Head of caudate nucleus (tissue), 42 donors: ENCODE measurements at regions not wholly inside any gene's neighbourhood (a gene's known extent, or its start where the extent isn't known, plus 50 kb on each side); places are given as distances from the start of the nearest gene placed in this dataset.

Source experiments
- DNase-seq, 42 donors: peaks; one replicate each; pipeline versions ENCODE4 v3.0.0 to v3.0.0-alpha.2; 2020 to 2021; ENCODE audit warnings: mixed read lengths in 7 of 42
- intact Hi-C: fragments of 100-400 bp; cut with DNase I; formaldehyde crosslinking; loops from one replicate; pipeline ENCODE4 v1.15.0; 2022

DNA sequence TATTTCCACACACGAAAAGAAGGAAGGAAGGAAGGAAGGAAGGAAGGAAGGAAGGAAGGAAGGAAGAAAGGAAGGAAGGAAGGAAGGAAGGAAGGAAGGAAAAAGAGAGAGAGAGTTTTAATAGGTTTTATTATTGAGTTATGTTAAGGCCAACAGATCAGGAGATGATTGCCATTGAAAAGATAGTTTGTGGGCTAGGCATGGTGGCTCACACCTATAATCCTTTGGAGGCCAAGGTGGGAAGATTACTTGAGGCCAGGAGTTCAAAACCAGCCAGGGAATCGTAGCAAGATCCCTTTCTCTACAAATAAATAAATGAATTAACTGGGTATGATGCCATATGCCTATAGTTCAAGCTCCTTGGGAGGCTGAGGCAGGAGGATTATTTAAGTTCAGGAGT, 877.2 kb downstream of the TLE4 start:
- DNase-seq = no peak
- intact Hi-C loops = no loop called here

DNA sequence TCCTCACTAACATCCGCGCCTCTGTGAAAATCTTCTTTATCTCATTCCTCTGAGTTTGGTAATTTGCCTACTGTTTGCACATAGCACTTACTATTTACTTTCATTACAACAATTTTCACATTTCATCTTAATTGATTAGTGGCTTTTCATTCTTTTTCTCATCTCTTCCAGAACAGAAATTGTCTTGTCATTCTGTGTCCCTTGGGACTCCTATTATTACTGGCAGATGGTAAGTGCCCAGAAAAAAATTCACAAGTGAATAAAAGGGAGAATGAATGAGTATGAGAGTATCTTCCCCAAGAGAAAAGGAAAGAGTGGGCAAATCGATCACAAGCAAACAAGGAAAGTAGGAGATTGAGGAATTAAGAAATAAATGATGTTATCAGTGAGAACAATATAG, 876.1 kb downstream of the TLE4 start:
- intact Hi-C loops = no loop called here

DNA sequence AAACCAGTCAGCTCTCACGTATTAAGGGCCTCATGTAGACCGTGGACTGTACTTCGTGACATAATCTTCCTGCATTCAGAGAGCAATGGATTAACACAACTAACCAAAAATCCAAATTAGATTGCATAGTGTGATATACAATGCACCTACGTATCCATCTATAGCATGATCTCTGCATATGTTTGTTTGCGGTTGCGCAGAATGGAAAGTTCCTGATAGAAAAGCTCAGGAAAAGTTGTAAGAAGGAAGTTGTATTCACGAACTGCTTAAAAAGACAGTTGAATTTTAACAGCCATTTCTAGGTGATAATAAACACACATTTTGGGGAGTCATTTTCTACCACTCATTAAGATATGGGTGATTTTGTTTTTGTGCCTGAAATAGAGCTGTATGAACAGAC, 869.0 kb downstream of the TLE4 start:
- no peak for DNase-seq
- intact Hi-C loops = no loop called here

More for the DNA sequence above, 876.1 kb downstream of the TLE4 start:
- no peak for DNase-seq

DNA sequence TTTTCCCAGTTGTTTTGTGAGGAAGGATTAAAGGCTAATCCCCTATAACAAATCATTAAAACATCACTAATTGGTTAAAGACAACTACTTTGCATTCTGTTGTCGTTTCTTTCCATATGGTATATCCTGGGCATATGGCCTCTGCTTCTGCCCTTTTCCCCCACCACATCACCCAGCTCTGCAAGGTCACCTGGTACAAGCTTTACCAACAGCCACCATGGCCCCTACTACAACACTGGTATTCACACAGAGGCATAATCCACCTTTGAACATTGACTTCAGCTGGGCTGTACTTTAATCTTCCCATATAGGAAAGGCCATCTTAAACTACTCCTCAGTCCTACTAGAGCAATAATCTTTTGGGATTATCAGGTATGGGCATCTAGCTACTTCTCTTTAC, 866.1 kb downstream of the TLE4 start:
- intact Hi-C loops = no loop called here

DNA sequence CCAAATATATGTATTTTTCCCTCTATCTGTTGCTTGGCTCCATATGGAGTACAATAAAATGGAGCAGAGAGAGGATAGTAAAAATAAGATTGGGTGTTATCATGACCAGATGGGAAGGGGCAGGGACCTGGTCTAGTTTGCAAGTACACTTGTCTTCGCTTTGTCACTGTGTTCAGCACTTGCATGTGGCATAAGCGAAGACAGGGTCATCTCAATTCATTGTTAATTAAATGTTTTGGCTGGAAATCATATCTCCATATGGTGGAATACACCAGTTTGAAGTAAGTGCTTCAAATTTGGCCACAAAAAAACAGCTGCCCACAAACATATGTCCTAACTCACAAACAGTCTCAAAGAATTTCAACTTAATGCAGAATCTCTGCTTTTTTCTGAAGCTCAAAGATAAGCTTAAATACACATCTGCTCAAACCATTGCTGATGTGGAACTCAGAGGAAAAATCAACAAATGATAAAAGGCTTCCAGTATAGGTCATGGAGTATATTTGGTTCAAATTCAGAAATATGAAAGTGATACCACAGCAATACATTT, 865.4 kb downstream of the TLE4 start:
- intact Hi-C loops = no loop called here
- no peak for DNase-seq

More for the DNA sequence above, 866.1 kb downstream of the TLE4 start:
- no peak for DNase-seq

DNA sequence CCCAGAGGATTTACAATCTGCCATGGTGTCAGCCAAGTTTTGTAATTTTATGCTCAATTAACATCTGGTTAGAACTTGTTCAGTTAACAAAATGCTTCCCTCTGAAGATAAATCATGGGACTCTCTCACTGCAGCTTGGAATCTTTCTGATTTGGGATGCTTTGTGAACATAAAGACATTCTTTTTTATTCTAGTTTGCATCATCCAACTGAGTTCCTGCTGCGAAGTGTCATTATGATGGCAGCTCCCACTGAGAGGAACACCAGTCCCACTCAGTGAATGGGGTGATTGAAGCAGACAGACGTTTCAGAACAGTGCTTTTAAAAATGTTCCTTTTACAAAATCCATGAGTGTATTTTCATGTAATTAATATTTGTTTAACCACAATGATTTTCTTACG, 863.8 kb downstream of the TLE4 start:
- DNase-seq = peak in 26 of 42 donors; percentile 1 to 69 (median 26)
- intact Hi-C loops = no loop called here

DNA sequence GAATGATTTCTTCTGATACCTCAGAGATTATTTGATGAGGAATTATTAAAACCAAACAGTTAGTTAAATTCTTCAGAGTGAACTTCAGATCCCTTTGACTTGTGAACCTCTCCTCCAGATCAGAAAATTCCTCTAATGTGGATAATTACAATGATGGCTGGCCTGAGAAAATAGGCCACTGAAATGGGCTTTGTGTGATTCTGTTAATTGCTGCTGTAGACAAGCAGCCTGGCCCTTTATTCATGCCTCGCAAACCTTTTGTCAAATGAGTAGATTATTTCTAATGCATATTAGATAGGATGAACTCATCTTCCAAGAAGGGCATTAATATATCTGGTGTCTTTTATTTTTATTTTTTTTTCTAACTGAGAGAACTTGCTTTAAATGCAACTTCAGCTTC, 855.2 kb downstream of the TLE4 start:
- intact Hi-C loops = no loop called here
- no peak for DNase-seq

DNA sequence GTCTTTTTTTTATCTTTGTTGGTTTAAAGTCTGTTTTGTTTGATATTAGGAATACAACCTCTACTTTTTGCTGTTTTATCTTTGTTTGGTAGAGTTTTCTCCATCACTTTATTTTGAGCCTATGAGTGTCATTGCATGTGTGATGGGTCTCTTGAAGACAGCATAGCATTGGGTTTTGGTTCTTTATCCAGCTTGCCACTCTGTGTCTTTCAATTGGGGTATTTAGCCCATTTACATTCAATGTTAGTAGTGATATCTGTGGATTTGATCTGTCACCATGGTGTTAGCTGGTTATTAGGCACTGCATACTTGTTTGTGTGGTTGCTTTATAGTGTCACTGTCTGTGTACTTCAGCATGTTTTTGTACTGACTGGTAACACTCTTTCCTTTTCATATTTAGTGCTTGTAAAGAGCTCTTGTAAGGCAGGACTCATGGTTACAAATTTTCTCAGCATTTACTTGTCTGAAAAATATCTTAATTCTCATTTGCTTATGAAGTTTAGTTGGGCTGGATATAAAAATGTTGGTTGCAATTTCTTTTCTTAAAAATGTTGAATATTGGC, 845.5 kb downstream of the TLE4 start:
- intact Hi-C loops = no loop called here
- DNase-seq = no peak

DNA sequence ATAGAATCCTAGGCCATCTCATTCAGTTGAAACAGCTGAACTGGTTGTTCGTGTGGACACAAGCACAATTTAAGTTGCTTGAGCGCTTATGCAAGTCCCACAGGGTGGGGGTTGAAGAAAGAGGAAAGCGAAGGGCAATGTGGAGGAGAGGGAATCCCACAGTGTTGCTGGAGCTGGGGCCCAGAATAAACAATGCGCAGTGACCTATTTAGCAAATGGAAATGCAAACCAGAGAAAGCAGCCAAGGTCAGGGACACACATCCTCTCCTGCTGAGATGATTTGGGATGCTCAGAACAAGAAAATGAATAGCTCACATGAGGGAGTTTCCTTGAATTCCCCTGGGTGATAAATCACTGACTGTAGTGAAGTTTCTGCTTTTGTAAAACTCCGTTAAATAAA, 838.3 kb downstream of the TLE4 start:
- peak in 20 of 42 donors; percentile 1 to 48 (median 18) for DNase-seq
- intact Hi-C loops = no loop called here

DNA sequence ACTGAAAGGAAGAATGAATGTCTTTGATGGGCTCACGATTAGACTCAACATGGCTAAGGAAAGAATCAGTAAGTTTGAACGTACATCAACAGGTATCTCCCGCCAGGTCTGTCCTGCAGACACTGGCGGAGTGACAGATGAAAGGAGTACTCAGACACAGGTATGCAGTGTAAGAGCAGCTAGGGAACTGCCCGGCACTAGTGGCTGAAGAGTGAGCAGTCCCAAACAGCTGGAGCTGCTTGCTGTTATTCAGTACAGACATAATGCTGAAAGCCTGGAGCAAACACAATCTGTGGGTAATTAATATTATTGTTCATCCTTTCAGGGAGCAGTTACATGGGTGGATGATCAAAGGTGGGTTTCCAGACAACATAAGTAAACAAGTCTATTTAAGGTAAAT, 835.5 kb downstream of the TLE4 start:
- DNase-seq = no peak
- intact Hi-C loops = no loop called here

DNA sequence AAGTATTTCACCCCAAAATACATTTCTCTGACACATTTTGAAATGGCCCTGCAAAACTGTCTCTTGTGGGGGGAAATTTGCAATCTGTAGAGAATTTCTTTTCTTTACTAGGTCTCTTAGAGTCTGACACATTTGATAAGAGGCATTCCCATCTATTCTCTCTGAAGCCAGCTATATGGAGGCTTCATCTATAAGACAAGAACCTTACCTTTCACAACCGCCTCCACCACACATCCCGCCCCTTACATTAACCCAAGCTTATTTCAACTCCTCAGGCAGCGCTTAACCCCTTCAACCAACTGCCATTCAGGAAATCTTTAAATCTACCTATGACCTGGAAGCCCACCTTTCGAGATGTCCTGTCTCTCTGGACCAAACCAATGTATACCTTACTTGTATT, 829.5 kb downstream of the TLE4 start:
- no peak for DNase-seq
- intact Hi-C loops = no loop called here

DNA sequence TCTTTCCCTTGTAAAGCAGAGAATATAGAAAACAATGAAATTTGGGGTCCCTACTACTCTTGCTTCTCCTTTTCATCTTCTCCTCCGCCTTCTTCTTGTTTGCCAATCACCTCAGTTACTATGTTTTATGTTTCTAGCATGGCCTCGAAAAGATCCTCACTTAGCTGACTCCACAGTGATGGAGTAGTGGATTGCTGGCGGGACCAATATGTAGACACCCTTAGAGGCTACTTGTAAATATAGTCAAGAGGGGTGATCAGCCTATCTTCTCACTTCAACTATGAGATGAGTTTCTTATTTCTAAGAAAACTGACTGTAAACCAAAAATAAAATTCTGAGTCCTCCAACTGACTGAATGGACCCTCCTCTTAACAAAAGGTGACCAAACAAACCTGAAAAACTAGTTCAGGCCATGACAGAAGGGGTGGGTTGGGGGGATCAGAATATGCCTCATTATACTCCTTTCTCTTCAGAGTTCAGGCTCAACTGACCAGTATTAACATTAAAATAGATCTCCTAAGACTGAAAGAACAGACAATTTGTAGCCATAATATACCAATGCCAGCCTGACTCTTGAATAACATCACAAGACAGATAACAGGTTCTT, 829.0 kb downstream of the TLE4 start:
- no peak for DNase-seq
- intact Hi-C loops = no loop called here

DNA sequence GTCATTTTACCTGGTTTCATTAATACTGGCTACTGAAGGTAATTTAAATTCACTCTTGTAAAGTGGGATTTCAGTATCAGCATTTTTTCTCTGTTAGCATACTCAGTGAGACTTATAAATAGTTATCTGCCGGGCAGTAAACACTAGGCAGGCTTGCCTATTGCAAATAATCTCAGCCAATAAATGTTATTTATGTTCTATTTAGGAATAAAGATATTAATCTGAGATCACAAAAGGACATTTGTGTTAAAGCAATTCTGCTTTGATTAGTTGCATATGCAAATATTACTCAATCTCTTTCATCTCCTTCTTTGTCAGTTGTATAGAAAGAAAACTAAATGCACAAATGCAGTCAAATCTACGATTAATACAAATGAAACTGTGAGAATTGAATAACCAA, 827.8 kb downstream of the TLE4 start:
- intact Hi-C loops = no loop called here
- no peak for DNase-seq

DNA sequence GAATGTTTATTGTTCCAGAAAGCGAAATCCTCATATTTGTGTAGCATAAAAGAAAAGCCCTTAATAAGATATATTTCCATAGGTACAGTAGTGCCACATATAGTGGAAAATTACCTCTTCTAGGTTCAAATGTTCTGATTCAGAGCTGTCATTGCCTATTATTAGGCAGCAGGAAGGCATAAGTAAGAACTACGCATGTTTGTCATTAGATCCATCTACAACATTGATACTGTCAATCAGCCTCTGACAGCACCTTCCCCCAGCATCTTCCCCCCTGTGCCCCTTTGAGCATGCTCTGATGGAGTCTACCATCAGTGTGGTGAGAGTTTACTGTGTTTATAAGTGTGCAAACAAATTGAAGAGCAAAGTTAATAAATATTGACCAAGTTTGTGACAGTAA, 816.1 kb downstream of the TLE4 start:
- intact Hi-C loops = no loop called here
- DNase-seq = no peak

DNA sequence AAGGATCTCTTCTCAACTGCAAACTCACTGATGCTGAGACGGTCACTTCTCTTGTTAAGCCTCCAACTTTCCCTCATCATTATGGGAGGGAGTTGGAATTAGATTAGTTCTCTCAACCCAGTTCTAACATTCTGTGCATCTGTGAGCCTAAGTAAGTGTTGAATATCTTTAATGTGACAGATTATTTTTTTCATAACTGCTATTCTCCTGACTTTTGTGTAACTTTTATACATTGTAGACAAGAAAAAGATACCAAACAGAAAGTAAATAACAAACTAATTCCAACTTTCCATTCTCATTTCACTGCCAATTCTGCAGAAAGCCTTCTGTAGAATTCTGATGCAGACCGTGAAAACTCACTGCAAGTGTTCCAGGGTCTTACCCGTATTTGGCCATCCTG, 813.5 kb downstream of the TLE4 start:
- intact Hi-C loops = no loop called here
- DNase-seq = no peak

DNA sequence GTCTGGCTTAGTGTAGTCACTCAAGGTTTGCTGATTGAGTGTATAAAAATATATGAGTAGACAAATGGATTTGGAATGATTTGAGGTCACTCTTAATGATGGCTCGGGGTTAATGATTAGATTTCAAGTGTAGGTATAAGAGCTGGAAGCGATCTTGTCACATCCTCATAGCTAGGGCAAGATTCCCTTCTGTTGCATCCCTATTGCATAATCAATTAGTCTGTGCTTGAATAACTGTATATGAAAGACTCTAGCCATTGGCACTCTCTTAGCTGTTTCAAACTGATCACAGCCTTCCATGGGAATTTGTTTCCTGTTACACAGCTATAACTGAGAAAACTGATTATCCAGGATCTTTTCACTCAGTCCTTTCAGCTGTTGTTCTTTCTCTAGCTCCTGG, 811.6 kb downstream of the TLE4 start:
- intact Hi-C loops = no loop called here

DNA sequence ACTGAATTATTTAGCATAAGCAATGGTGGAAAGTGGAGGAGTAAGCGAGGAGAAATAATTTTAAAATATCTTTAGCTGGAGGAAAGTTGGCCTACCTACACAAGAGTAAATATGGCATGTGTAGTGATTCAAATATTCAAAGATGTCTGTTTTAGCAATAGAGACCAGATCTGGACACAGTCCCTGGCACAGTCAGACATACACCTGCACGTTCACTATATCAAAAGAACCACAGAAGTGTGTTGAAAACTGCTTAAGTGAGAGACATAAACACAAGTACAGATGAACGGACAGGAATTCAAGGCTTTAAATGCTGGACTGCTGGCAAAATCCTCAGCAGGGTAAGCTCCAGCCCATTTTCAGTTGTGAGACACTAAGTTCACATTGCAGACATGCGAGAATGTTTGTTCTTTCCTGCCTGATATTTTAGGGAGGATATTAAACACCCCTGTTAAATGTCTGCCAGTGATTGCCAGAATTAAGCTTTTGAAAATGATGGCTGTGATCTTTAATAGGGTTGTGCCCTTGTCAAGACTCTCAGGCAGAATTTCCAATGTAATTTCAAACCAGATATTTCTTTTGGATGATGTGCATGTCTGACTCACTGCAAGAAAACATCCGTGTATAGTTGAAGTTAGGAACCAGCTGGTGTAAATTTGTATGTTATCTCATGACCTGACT, 810.6 kb downstream of the TLE4 start:
- intact Hi-C loops = no loop called here
- peak in 1 of 42 donors; percentile 7 for DNase-seq

More for the DNA sequence above, 811.6 kb downstream of the TLE4 start:
- no peak for DNase-seq

DNA sequence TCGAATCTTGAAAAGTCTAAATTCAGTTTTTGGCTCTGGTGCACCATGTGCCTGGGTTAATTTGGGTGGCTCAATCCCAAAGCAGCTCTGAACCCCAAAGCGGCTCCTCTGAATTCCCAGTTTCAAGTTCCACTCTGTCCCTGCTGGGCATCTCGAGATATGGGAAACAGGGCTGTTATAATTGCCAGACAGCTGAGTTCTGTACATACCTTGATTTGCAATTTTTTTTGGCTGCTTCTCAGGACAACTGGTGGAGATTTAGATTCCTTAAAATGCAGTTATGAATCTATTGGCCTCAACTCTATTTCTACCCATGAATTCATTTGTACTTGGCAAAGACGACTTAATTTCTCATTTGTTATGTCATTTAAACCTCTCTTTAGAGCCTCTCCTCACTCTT, 808.5 kb downstream of the TLE4 start:
- DNase-seq = no peak
- intact Hi-C loops = no loop called here

DNA sequence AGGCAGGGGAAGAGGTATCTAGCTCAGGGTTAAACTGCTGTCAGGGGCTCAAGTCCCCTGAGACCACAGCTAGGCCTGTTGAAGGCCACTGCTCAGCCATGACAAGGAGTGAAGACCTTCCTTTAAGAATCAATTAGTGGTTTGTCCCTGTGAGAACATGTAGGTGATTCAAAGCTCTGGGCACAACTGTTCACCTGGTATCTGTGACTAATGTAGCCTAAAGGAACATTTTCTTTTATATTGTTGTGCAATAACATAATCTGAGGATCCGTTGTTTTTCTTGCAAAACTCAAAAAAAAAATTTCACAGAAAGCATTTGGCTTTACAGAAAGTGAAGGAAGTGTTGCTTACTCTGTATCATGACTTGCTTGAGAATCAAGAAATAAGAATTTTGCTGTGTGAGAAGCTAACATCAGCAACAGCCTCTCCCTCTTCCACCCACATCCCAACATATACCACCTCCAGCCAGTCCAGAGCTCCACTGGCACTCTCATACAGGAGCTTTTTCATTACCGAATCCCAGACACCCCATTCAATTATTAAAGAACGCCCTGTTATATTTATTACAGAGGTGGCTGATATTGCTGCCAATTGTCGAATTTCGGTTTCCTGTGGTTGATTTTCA, 807.0 kb downstream of the TLE4 start:
- intact Hi-C loops = no loop called here
- DNase-seq = no peak

DNA sequence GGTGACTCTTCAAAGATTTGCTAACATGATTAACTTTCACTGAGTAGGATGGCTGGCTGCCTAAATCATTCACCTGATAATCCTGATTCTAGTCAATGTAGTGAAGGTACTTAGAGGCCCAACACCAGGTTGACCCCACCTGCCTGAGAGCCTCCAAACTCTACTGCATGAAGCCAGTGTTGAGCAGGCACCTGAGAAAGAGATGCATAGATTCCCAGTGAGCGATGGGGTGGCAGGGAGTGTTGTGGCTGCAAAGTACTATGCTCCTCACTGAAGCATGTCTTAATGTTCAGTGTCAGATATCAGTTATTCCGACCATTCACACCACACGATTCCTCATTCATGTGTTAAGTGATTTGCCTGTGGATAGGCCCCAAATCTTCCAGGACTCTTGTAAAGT, 804.4 kb downstream of the TLE4 start:
- no peak for DNase-seq
- intact Hi-C loops = no loop called here
